ENCODE measurements at regions not wholly inside any gene's neighbourhood (a gene's known extent, or its start where the extent isn't known, plus 50 kb on each side); places are given as distances from the start of the nearest gene placed in this dataset.

DNA sequence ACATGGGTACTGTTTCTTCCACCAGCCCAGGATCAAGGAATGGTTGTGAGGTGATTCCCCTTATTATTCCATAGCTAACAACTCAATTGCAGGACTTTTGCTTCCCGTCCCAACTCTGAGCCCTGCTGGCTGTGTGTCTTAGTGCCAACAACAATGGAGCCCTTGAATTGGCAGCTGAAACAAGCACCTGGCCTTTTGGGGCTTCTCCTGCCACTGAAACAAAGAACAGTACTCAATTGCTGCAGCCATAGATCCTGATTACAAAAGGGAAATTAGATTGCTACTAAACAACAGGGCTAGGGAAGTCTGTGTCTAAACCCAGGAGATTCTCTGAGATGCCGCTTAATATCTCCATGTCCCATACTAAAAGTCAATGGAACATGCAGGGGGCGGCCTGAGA, 61.3 kb upstream of the CARMIL1 start:
- TF ChIP-seq, protein P1, sequence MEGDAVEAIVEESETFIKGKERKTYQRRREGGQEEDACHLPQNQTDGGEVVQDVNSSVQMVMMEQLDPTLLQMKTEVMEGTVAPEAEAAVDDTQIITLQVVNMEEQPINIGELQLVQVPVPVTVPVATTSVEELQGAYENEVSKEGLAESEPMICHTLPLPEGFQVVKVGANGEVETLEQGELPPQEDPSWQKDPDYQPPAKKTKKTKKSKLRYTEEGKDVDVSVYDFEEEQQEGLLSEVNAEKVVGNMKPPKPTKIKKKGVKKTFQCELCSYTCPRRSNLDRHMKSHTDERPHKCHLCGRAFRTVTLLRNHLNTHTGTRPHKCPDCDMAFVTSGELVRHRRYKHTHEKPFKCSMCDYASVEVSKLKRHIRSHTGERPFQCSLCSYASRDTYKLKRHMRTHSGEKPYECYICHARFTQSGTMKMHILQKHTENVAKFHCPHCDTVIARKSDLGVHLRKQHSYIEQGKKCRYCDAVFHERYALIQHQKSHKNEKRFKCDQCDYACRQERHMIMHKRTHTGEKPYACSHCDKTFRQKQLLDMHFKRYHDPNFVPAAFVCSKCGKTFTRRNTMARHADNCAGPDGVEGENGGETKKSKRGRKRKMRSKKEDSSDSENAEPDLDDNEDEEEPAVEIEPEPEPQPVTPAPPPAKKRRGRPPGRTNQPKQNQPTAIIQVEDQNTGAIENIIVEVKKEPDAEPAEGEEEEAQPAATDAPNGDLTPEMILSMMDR (IDR thresholded peaks at IDR 0.05): no peak
- no peak for TF ChIP-seq ZFX (IDR thresholded peaks at IDR 0.05; ENCODE audit: borderline replicate concordance)
